MCF 10A (cell line): ENCODE measurements at regions not wholly inside any gene's neighbourhood (a gene's known extent, or its start where the extent isn't known, plus 50 kb on each side); places are given as distances from the start of the nearest gene placed in this dataset.
"Not testable (repeated sequence)": the region's sequence is repeated elsewhere in the genome, so short reads cannot be mapped to it uniquely, and the experiment has no call there.

Source experiments
- BruUV-seq: library from RNA; stranded (reverse); fragments of 400-500 nt; replicated peaks from 2 replicates; lab custom pipeline; 2021; lab: Mats Ljungman, UMichigan
- CTCF ChIA-PET: fragments of 300-600 bp; sonication (Branson Sonifier 250); formaldehyde crosslinking; extraction: SDS; loops from one replicate; lab custom pipeline; 2021; ENCODE audit warnings: antibody characterized with exemption, inconsistent platforms; lab: Yijun Ruan, JAX
- POLR2A ChIA-PET: fragments of 300-600, 350-650 bp; sonication (Branson Sonifier 250); formaldehyde crosslinking; extraction: SDS; loops from one replicate; lab custom pipeline; 2020; ENCODE audit warnings: antibody characterized with exemption, inconsistent platforms; lab: Yijun Ruan, JAX
- DNase-seq: peaks from one replicate; pipeline ENCODE4 v3.0.0-alpha.2; 2018; ENCODE audit not compliant: unreplicated experiment
- H3K27ac Mint-ChIP-seq: one replicate; pipeline ENCODE4 v1.8.0; 2022; ENCODE audit warnings: mild to moderate bottlenecking, low read depth, mixed read lengths; ENCODE audit not compliant: unreplicated experiment
- H3K27me3 Mint-ChIP-seq: one replicate; pipeline ENCODE4 v1.8.0; 2022; ENCODE audit warnings: mixed read lengths; ENCODE audit not compliant: insufficient read depth, unreplicated experiment
- H3K36me3 Mint-ChIP-seq: one replicate; pipeline ENCODE4 v1.8.0; 2022; ENCODE audit warnings: mild to moderate bottlenecking, moderate library complexity, mixed read lengths; ENCODE audit not compliant: insufficient read depth, unreplicated experiment
- H3K4me1 Mint-ChIP-seq: one replicate; pipeline ENCODE4 v1.8.0; 2022; ENCODE audit warnings: mixed read lengths; ENCODE audit not compliant: insufficient read depth, unreplicated experiment
- H3K4me3 Mint-ChIP-seq: one replicate; pipeline ENCODE4 v1.8.0; 2022; ENCODE audit warnings: mild to moderate bottlenecking, moderate library complexity, mixed read lengths; ENCODE audit not compliant: unreplicated experiment
- H3K9me3 Mint-ChIP-seq: one replicate; pipeline ENCODE4 v1.8.0; 2022; ENCODE audit warnings: mixed read lengths; ENCODE audit not compliant: unreplicated experiment
- intact Hi-C: fragments of 100-400 bp; cut with micrococcal nuclease; formaldehyde crosslinking; loops from 2 replicates; pipeline ENCODE4 v1.14.1; 2022
- TF ChIP-seq, protein P1 (sequence below): fragments of 200-600 bp; IDR thresholded peaks from one replicate; pipeline ENCODE4 v1.8.0; 2022; ENCODE audit warnings: antibody characterized with exemption, mild to moderate bottlenecking; ENCODE audit not compliant: unreplicated experiment

DNA sequence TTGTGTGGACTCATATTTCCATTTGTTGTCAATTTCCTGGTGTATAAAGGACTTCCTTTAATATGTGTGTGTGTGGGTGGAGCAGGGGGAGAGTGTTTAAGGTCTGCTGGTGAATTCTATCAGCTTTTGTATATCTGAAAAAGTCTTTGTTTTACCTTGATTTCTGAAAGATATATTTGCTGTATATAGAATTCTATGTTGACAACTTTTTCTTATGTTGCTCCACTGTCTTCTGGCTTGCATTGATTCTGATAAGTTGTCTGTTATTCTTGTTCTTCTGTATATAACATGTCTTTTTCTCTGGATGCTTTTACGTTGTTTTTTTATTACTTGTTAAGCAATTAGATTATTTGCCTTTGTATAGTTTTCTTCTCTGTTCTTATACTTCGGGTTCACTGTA is 90.0 kb upstream of the CEP162 start:
- Mint-ChIP-seq H3K27ac (no peak overlapping the region), H3K27me3 (no peaks in the 10 kb centered on the region), H3K9me3 (peaks cover 14% of the 10 kb centered on the region), H3K36me3 (no peaks in the 10 kb centered on the region), H3K4me1 (no peaks in the 10 kb centered on the region), H3K4me3 (no peak overlapping the region)
- TF ChIP-seq, protein P1, sequence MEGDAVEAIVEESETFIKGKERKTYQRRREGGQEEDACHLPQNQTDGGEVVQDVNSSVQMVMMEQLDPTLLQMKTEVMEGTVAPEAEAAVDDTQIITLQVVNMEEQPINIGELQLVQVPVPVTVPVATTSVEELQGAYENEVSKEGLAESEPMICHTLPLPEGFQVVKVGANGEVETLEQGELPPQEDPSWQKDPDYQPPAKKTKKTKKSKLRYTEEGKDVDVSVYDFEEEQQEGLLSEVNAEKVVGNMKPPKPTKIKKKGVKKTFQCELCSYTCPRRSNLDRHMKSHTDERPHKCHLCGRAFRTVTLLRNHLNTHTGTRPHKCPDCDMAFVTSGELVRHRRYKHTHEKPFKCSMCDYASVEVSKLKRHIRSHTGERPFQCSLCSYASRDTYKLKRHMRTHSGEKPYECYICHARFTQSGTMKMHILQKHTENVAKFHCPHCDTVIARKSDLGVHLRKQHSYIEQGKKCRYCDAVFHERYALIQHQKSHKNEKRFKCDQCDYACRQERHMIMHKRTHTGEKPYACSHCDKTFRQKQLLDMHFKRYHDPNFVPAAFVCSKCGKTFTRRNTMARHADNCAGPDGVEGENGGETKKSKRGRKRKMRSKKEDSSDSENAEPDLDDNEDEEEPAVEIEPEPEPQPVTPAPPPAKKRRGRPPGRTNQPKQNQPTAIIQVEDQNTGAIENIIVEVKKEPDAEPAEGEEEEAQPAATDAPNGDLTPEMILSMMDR, result no peak
- CTCF ChIA-PET, result no interaction called here
- intact Hi-C loops, result no loop called here
- POLR2A ChIA-PET, result no interaction called here
- no peak for DNase-seq
- no TSS peak for BruUV-seq

DNA sequence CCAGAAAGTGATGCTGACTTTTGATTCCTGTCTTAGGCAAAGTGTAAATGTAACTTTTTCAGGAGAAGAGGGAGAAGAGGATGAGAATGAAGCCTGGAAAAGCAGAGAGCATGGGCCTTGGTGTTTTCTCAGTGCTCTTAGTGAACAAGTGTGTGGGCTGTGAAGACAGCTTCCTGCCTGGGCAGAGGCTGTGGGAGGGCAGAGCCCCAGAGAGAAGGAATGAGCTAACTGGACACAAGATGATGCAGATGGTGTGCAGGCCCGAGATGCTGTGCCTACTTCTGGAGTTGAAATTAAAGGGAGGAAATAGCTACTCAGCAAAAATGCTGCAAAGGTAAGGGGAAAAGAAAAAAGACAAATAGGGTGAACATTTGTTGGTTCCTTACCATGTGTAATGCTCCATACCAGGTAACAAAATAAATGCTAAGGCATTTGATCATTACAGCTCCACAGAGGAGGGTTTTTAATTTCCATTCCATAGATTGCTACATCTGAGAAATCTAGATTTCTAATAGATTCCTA is 87.0 kb upstream of the CEP162 start:
- no peak overlapping the region for H3K27ac Mint-ChIP-seq
- POLR2A ChIA-PET, result no interaction called here
- BruUV-seq, result no TSS peak

DNA sequence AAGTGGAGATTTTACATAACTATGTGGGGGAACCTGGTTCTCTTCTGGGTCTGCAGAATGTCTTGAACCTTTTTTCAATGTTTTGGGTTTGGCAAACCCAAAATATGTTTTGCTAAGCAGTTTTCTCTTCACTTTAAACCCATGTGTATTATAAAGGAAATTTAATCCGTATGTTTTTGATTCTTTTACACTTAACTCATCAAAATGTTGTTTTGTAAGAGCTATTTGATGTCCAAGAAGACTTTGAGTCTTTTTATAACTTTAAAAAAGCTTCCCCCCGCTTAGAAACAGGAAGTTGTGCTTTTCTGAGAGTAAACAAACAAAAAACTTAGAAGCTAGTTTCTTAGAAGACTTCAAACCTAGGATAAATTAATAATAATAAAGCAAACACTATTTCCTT is 81.9 kb upstream of the CEP162 start:
- Mint-ChIP-seq H3K4me3 (no peak overlapping the region), H3K9me3 (no peaks in the 10 kb centered on the region), H3K36me3 (no peaks in the 10 kb centered on the region), H3K27ac (no peak overlapping the region), H3K4me1 (no peaks in the 10 kb centered on the region), H3K27me3 (no peaks in the 10 kb centered on the region)
- CTCF ChIA-PET, result no interaction called here
- TF ChIP-seq, protein P1, result no peak
- intact Hi-C loops, result no loop called here
- BruUV-seq, result no TSS peak
- POLR2A ChIA-PET, result no interaction called here
- no peak for DNase-seq

More for the DNA sequence above, 87.0 kb upstream of the CEP162 start:
- CTCF ChIA-PET, result interaction anchor here (0.5 to 0.9 kb wide), 2 partner anchors 16 to 784 kb away, joined by 3 to 4 read pairs; no protein-coding TSS in a partner anchor
- TF ChIP-seq, protein P1, result no peak
- Mint-ChIP-seq H3K27me3 (no peaks in the 10 kb centered on the region), H3K36me3 (no peaks in the 10 kb centered on the region), H3K4me3 (no peak overlapping the region), H3K4me1 (no peaks in the 10 kb centered on the region), H3K9me3 (peaks cover 14% of the 10 kb centered on the region)
- intact Hi-C loops, result no loop called here
- DNase-seq, result no peak

- DNase-seq, result no peak
- no peaks in the 10 kb centered on the region for H3K36me3 Mint-ChIP-seq
- H3K9me3 Mint-ChIP-seq, result peaks cover 8% of the 10 kb centered on the region
- CTCF ChIA-PET, result no interaction called here
- H3K27me3 Mint-ChIP-seq, result no peaks in the 10 kb centered on the region
- TF ChIP-seq, protein P1, result no peak
- POLR2A ChIA-PET, result no interaction called here
- no peak overlapping the region for H3K4me3 Mint-ChIP-seq
- no peaks in the 10 kb centered on the region for H3K4me1 Mint-ChIP-seq
- intact Hi-C loops, result no loop called here
- no peak overlapping the region for H3K27ac Mint-ChIP-seq
- BruUV-seq, result no TSS peak
Observed at GRCh38 chr6:84304881-84305280, 77.4 kb upstream of the CEP162 start.

DNA sequence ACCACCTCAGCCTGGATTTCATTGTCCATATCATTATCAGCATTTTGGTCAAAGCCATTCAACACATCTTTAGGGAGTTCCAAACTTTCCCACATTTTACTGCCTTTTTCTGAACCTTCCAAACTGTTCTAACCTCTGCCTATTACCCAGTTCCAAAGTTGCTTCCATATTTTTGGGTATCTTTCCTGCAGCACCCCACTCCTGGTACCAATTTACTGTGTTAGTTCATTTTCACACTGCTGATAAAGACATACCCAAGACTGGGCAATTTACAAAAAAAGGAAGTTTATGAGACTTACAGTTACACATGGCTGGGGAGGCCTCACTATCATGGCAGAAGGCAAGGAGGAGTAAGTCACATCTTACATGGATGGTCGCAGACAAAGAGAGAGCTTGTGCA is 63.6 kb upstream of the CEP162 start:
- POLR2A ChIA-PET, H3K27ac Mint-ChIP-seq, intact Hi-C loops, H3K36me3 Mint-ChIP-seq, H3K4me1 Mint-ChIP-seq, DNase-seq, BruUV-seq, H3K27me3 Mint-ChIP-seq, CTCF ChIA-PET, H3K4me3 Mint-ChIP-seq: not testable (repeated sequence)
- peaks cover 37% of the 10 kb centered on the region for H3K9me3 Mint-ChIP-seq
